22Rv1 (cell line): ENCODE measurements at regions not wholly inside any gene's neighbourhood (a gene's known extent, or its start where the extent isn't known, plus 50 kb on each side); places are given as distances from the start of the nearest gene placed in this dataset.

Experiments
- CTCF ChIP-seq: fragments of 450-650 bp; IDR thresholded peaks from 2 replicates; pipeline ENCODE4 v1.5.1; 2017; ENCODE audit warnings: mild to moderate bottlenecking
- ZFX ChIP-seq: fragments of 450-650 bp; IDR thresholded peaks from 2 replicates; pipeline ENCODE4 v1.6.1; 2017; ENCODE audit warnings: antibody characterized with exemption, borderline replicate concordance

GRCh38 chrX:63835361-63835760 is 50.3 kb upstream of the ARHGEF9 start:
- TF ChIP-seq CTCF (no peak), ZFX (no peak)
